IMR-90 (cell line): ENCODE measurements at regions not wholly inside any gene's neighbourhood (a gene's known extent, or its start where the extent isn't known, plus 50 kb on each side); places are given as distances from the start of the nearest gene placed in this dataset.

ENCODE experiments used
- ATAC-seq: fragments of 200-7000 bp; cut with Tn5 transposase; 2 replicates; pipeline ENCODE4 v1.9.1; 2020; ENCODE audit warnings: low read depth, mild to moderate bottlenecking, moderate library complexity
- BruUV-seq: library from RNA; stranded (reverse); fragments of 400-500 nt; replicated peaks from 2 replicates; lab custom pipeline; 2021; lab: Mats Ljungman, UMichigan
- CTCF ChIA-PET: fragments of 300-600 bp; formaldehyde crosslinking; extraction: SDS; loops from one replicate; lab custom pipeline; 2021; ENCODE audit warnings: antibody characterized with exemption; lab: Yijun Ruan, JAX
- POLR2A ChIA-PET: fragments of 300-600 bp; sonication (Branson Sonifier 250); formaldehyde crosslinking; loops from one replicate; lab custom pipeline; 2022; ENCODE audit warnings: antibody characterized with exemption; ENCODE audit not compliant: unreplicated experiment; lab: Charles Lee
- DNase-seq: peaks from one replicate; pipeline ENCODE4 v3.0.0; 2013
- H2AFZ ChIP-seq: replicated peaks from 2 replicates; pipeline ENCODE3; 2013; ENCODE audit warnings: low read length, mild to moderate bottlenecking; ENCODE audit not compliant: poor library complexity
- H2AK5ac ChIP-seq: 2 replicates; pipeline ENCODE4 v1.6.1; 2013; ENCODE audit warnings: low read depth, low read length, inconsistent platforms
- H2AK9ac ChIP-seq: replicated peaks from 2 replicates; pipeline ENCODE3; 2013; ENCODE audit warnings: mild to moderate bottlenecking, low read depth, low read length, moderate library complexity; ENCODE audit not compliant: poor library complexity
- H2BK120ac ChIP-seq: 2 replicates; pipeline ENCODE4 v1.6.1; 2013; ENCODE audit warnings: low read depth, low read length, inconsistent platforms
- H2BK15ac ChIP-seq: 3 replicates; pipeline ENCODE4 v1.6.1; 2013; ENCODE audit warnings: low read depth, low read length, inconsistent platforms
- H2BK20ac ChIP-seq: 2 replicates; pipeline ENCODE4 v1.6.1; 2013; ENCODE audit warnings: low read depth, mild to moderate bottlenecking, inconsistent platforms, low read length, moderate library complexity
- H2BK5ac ChIP-seq: 2 replicates; pipeline ENCODE4 v1.6.1; 2013; ENCODE audit warnings: mild to moderate bottlenecking, low read depth, low read length, inconsistent platforms; ENCODE audit not compliant: poor library complexity, severe bottlenecking
- H3K14ac ChIP-seq: replicated peaks from 2 replicates; pipeline ENCODE4 v1.6.1; 2013; ENCODE audit warnings: low read depth, low read length, inconsistent platforms
- H3K18ac ChIP-seq: 2 replicates; pipeline ENCODE4 v1.6.1; 2013; ENCODE audit warnings: low read depth, low read length, control low read depth
- H3K23ac ChIP-seq: 2 replicates; pipeline ENCODE4 v1.6.1; 2013; ENCODE audit warnings: low read depth, low read length, inconsistent platforms
- H3K27ac ChIP-seq: 2 replicates; pipeline ENCODE4 v1.5.1; 2013; ENCODE audit warnings: mild to moderate bottlenecking, control low read depth, low read length; ENCODE audit not compliant: insufficient read depth
- H3K27me3 ChIP-seq: 2 replicates; pipeline ENCODE4 v1.6.1; 2013; ENCODE audit warnings: low read length; ENCODE audit not compliant: control insufficient read depth, insufficient read depth
- H3K36me3 ChIP-seq: 2 replicates; pipeline ENCODE4 v1.6.1; 2013; ENCODE audit warnings: low read length, mixed read lengths; ENCODE audit not compliant: control insufficient read depth, insufficient read depth
- H3K4ac ChIP-seq: 2 replicates; pipeline ENCODE4 v1.6.1; 2013; ENCODE audit warnings: low read depth, low read length, inconsistent platforms
- H3K4me1 ChIP-seq: 2 replicates; pipeline ENCODE4 v1.6.1; 2013; ENCODE audit warnings: low read length, mixed read lengths; ENCODE audit not compliant: control insufficient read depth, insufficient read depth
- H3K4me2 ChIP-seq: 2 replicates; pipeline ENCODE4 v1.6.1; 2013; ENCODE audit warnings: low read depth, mild to moderate bottlenecking, control low read depth, low read length, moderate library complexity
- H3K4me3 ChIP-seq: 2 replicates; pipeline ENCODE4 v1.5.1; 2013; ENCODE audit warnings: low read depth, mild to moderate bottlenecking, control low read depth, low read length, moderate library complexity; ENCODE audit not compliant: insufficient read depth
- H3K56ac ChIP-seq: 2 replicates; pipeline ENCODE4 v1.6.1; 2013; ENCODE audit warnings: low read length, inconsistent platforms; ENCODE audit not compliant: insufficient read depth; ENCODE audit errors: extremely low read depth
- H3K79me1 ChIP-seq, 2 experiments: 2 replicates each; pipeline ENCODE4 v1.6.1; 2013; ENCODE audit warnings: low read length in 2 of 2, inconsistent platforms in 1 of 2, low read depth in 1 of 2
- H3K9ac ChIP-seq: 2 replicates; pipeline ENCODE4 v1.6.1; 2013; ENCODE audit warnings: low read depth, low read length, control low read depth
- H3K9me1 ChIP-seq: 2 replicates; pipeline ENCODE4 v1.6.1; 2013; ENCODE audit warnings: low read length, inconsistent platforms; ENCODE audit not compliant: insufficient read depth
- H3K9me3 ChIP-seq: 2 replicates; pipeline ENCODE4 v1.6.1; 2013; ENCODE audit warnings: low read length; ENCODE audit not compliant: control insufficient read depth, insufficient read depth
- H4K20me1 ChIP-seq: 2 replicates; pipeline ENCODE4 v1.6.1; 2013; ENCODE audit warnings: low read length, inconsistent platforms; ENCODE audit not compliant: insufficient read depth
- H4K5ac ChIP-seq: 2 replicates; pipeline ENCODE4 v1.6.1; 2013; ENCODE audit warnings: mild to moderate bottlenecking, low read depth, low read length, control low read depth
- H4K8ac ChIP-seq, 2 experiments: 2 replicates each; pipeline ENCODE4 v1.6.1; 2013; ENCODE audit warnings: low read depth in 2 of 2, low read length in 2 of 2, control low read depth in 1 of 2, inconsistent platforms in 1 of 2
- H4K91ac ChIP-seq: 2 replicates; pipeline ENCODE4 v1.6.1; 2013; ENCODE audit warnings: low read depth, low read length, inconsistent platforms; ENCODE audit not compliant: insufficient read depth
- BHLHE40 ChIP-seq: fragments of 150-350 bp; IDR thresholded peaks from 2 replicates; pipeline ENCODE4 v1.6.1; 2016; ENCODE audit warnings: mild to moderate bottlenecking, low read depth, low read length
- CEBPB ChIP-seq: IDR thresholded peaks from 2 replicates; pipeline ENCODE4 v1.6.1; 2012; ENCODE audit warnings: low read depth, low read length, improper control_type of control experiment
- FOS ChIP-seq: fragments of 150-350 bp; IDR thresholded peaks from 2 replicates; pipeline ENCODE4 v1.6.1; 2016; ENCODE audit warnings: low read depth, low read length
- MAFK ChIP-seq: IDR thresholded peaks from 2 replicates; pipeline ENCODE4 v1.6.1; 2012; ENCODE audit warnings: low read depth, low read length, improper control_type of control experiment
- MAZ ChIP-seq: IDR thresholded peaks from 2 replicates; pipeline ENCODE4 v1.6.1; 2012; ENCODE audit warnings: low read depth, mild to moderate bottlenecking, low read length, improper control_type of control experiment, moderate library complexity, borderline replicate concordance
- NFE2L2 ChIP-seq: fragments of 150-350 bp; IDR thresholded peaks from 2 replicates; pipeline ENCODE4 v1.6.1; 2016; ENCODE audit warnings: low read depth, mild to moderate bottlenecking, low read length
- POLR2A ChIP-seq: IDR thresholded peaks from 2 replicates; pipeline ENCODE4 v1.6.1; 2012; ENCODE audit warnings: mild to moderate bottlenecking, low read depth, low read length
- RAD21 ChIP-seq: IDR thresholded peaks from 2 replicates; pipeline ENCODE4 v1.6.1; 2012; ENCODE audit warnings: low read length, improper control_type of control experiment
- RCOR1 ChIP-seq: IDR thresholded peaks from 2 replicates; pipeline ENCODE4 v1.6.1; 2012; ENCODE audit warnings: mild to moderate bottlenecking, low read length, improper control_type of control experiment; ENCODE audit not compliant: insufficient replicate concordance
- RFX5 ChIP-seq: IDR thresholded peaks from 2 replicates; pipeline ENCODE4 v1.8.0; 2012; ENCODE audit warnings: low read depth, mild to moderate bottlenecking, low read length, moderate library complexity
- WGBS, 2 experiments: methylation state at CpG; one replicate each; pipeline versions ENCODE4 v1.1.5 to v1.1.7; 2013; ENCODE audit warnings: missing lambda C conversion rate in 2 of 2; ENCODE audit not compliant: insufficient read length in 1 of 2; ENCODE audit errors: extremely low coverage in 2 of 2; 5-methylcytosine and 5-hydroxymethylcytosine counted together
- dilution Hi-C: fragments of 300-500 bp; cut with HindIII; formaldehyde crosslinking; loops from one replicate; pipeline ENCODE4 v1.14.3; 2018; ENCODE audit warnings: low sequenced_read_pairs; ENCODE audit not compliant: unreplicated experiment
- in situ Hi-C: fragments of 300-500 bp; cut with MboI; formaldehyde crosslinking; loops from 3 replicates; pipeline ENCODE4 v1.14.3; 2019; ENCODE audit warnings: low sequenced_read_pairs, inconsistent platforms, mixed read lengths
- intact Hi-C: fragments of 100-400 bp; cut with micrococcal nuclease; formaldehyde crosslinking; loops from 2 replicates; pipeline ENCODE4 v1.10.0; 2022
- TF ChIP-seq, protein P1 (sequence below): conservative IDR thresholded peaks from 2 replicates; pipeline ENCODE4 v1.5.1; 2012; ENCODE audit warnings: mild to moderate bottlenecking, low read depth, low read length, improper control_type of control experiment
- TF ChIP-seq, protein P2 (sequence below): fragments of 150-350 bp; IDR thresholded peaks from 2 replicates; pipeline ENCODE4 v1.6.1; 2017; ENCODE audit warnings: mild to moderate bottlenecking, antibody characterized with exemption, low read length, low read depth
- TF ChIP-seq, protein P3 (sequence below): fragments of 150-350 bp; IDR thresholded peaks from 2 replicates; pipeline ENCODE4 v1.6.1; 2016; ENCODE audit warnings: low read depth, mild to moderate bottlenecking, low read length, moderate library complexity, borderline replicate concordance

DNA sequence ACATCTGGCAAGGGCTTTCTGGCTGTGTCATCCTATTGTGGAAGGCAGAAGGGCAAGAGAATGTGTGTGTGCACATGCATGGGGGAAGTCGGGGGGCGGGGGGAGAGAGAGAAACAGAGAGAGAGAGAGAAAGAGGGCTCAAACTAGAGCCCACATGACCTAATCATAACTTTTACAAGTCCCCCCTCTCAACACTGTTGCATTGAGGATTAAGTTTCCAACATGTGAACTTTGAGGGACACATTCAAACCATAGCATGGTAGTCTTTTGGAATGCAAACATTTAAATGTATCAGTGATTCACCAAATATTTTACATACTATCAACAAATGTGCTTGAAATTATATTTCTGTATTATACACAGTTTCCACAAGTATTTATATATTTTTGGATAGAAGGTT lies 655.4 kb upstream of the B3GALT2 start:
- in situ Hi-C loops (no loop called here), dilution Hi-C loops (no loop called here), intact Hi-C loops (no loop called here)
- Histone ChIP-seq H3K18ac (no peak overlapping the region), H3K14ac (no peak overlapping the region), H4K5ac (no peak overlapping the region), H2BK15ac (no peak overlapping the region), H4K8ac (no peak overlapping the region), H3K9me1 (no peaks in the 10 kb centered on the region), H3K9me3 (no peaks in the 10 kb centered on the region), H2AK9ac (no peak overlapping the region), H4K91ac (no peak overlapping the region), H3K23ac (no peak overlapping the region), H3K27me3 (no peaks in the 10 kb centered on the region), H2BK120ac (no peak overlapping the region; the same call in 1 of the 2 replicates), H3K27ac (no peak overlapping the region), H3K36me3 (no peaks in the 10 kb centered on the region), H3K4me3 (no peak overlapping the region), H3K9ac (no peak overlapping the region), H4K20me1 (no peaks in the 10 kb centered on the region), H3K4me2 (no peak overlapping the region), H2AK5ac (no peak overlapping the region), H2BK20ac (no peak overlapping the region), H3K4ac (no peak overlapping the region), H2BK5ac (no peak overlapping the region), H3K4me1 (no peaks in the 10 kb centered on the region), H2AFZ (no peak overlapping the region), H3K56ac (no peak overlapping the region), H3K79me1 (no peaks in the 10 kb centered on the region)
- TF ChIP-seq RAD21 (no peak), FOS (no peak), CEBPB (no peak), BHLHE40 (no peak), MAFK (no peak), RFX5 (no peak), NFE2L2 (no peak), MAZ (no peak), RCOR1 (no peak), POLR2A (no peak)
- TF ChIP-seq, protein P1, sequence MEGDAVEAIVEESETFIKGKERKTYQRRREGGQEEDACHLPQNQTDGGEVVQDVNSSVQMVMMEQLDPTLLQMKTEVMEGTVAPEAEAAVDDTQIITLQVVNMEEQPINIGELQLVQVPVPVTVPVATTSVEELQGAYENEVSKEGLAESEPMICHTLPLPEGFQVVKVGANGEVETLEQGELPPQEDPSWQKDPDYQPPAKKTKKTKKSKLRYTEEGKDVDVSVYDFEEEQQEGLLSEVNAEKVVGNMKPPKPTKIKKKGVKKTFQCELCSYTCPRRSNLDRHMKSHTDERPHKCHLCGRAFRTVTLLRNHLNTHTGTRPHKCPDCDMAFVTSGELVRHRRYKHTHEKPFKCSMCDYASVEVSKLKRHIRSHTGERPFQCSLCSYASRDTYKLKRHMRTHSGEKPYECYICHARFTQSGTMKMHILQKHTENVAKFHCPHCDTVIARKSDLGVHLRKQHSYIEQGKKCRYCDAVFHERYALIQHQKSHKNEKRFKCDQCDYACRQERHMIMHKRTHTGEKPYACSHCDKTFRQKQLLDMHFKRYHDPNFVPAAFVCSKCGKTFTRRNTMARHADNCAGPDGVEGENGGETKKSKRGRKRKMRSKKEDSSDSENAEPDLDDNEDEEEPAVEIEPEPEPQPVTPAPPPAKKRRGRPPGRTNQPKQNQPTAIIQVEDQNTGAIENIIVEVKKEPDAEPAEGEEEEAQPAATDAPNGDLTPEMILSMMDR = no peak
- TF ChIP-seq, protein P2, sequence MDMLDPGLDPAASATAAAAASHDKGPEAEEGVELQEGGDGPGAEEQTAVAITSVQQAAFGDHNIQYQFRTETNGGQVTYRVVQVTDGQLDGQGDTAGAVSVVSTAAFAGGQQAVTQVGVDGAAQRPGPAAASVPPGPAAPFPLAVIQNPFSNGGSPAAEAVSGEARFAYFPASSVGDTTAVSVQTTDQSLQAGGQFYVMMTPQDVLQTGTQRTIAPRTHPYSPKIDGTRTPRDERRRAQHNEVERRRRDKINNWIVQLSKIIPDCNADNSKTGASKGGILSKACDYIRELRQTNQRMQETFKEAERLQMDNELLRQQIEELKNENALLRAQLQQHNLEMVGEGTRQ = no peak
- TF ChIP-seq, protein P3, sequence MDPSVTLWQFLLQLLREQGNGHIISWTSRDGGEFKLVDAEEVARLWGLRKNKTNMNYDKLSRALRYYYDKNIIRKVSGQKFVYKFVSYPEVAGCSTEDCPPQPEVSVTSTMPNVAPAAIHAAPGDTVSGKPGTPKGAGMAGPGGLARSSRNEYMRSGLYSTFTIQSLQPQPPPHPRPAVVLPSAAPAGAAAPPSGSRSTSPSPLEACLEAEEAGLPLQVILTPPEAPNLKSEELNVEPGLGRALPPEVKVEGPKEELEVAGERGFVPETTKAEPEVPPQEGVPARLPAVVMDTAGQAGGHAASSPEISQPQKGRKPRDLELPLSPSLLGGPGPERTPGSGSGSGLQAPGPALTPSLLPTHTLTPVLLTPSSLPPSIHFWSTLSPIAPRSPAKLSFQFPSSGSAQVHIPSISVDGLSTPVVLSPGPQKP = no peak
- ChIA-PET POLR2A (no interaction called here), CTCF (no interaction called here)
- ATAC-seq = peak; percentile 72
- BruUV-seq = no TSS peak
- no CpG with 5 or more reads among the region's 2 CpGs for WGBS, 2 experiments
- DNase-seq = peak; percentile 18
